Esophagus squamous epithelium (tissue), 5 donors: ENCODE measurements at regions not wholly inside any gene's neighbourhood (a gene's known extent, or its start where the extent isn't known, plus 50 kb on each side); places are given as distances from the start of the nearest gene placed in this dataset.

Experiments
- DNase-seq: peaks from one replicate; lab custom pipeline; 2025; lab: John Stamatoyannopoulos, UW
- H3K27ac ChIP-seq, 4 donors: fragments of 200-600 bp; sonication (generic); one replicate each; pipeline ENCODE4 v1.5.1; 2016 to 2019; ENCODE audit warnings: mild to moderate bottlenecking in 1 of 4
- H3K27me3 ChIP-seq, 4 donors: fragments of 200-600 bp; sonication (generic); 1 replicate in 3 of 4; 2 replicates in 1 of 4; pipeline versions ENCODE4 v1.5.1 to v1.6.0; 2017 to 2021; ENCODE audit warnings: antibody characterized with exemption in 1 of 4
- H3K36me3 ChIP-seq, 3 donors: fragments of 200-600 bp; sonication (generic); one replicate each; pipeline ENCODE4 v1.5.1; 2016 to 2019
- H3K4me1 ChIP-seq, 3 donors: fragments of 200-600 bp; sonication (generic); one replicate each; pipeline ENCODE4 v1.5.1; 2017 to 2019
- H3K4me3 ChIP-seq, 4 donors: fragments of 200-600 bp; sonication (generic); 1 replicate in 3 of 4; 2 replicates in 1 of 4; pipeline ENCODE4 v1.5.1; 2016 to 2019; ENCODE audit warnings: mild to moderate bottlenecking in 2 of 4, moderate library complexity in 1 of 4
- H3K9me3 ChIP-seq, 3 donors: fragments of 200-600 bp; sonication (generic); one replicate each; pipeline ENCODE4 v1.5.1; 2016 to 2019
- POLR2A ChIP-seq, 4 donors: fragments of 450-650 bp; IDR thresholded peaks; one replicate each; pipeline ENCODE4 v1.6.1; 2017; ENCODE audit warnings: antibody characterized with exemption in 4 of 4, mild to moderate bottlenecking in 4 of 4, moderate library complexity in 3 of 4
- WGBS, 2 donors: methylation state at CpG; one replicate each; pipeline ENCODE4 v1.1.5; 2018; 5-methylcytosine and 5-hydroxymethylcytosine counted together
- intact Hi-C: fragments of 100-400 bp; cut with DNase I; formaldehyde crosslinking; loops from one replicate; pipeline ENCODE4 v1.15.0; 2022
- TF ChIP-seq, protein P1 (sequence below), 6 experiments: fragments of 450-650 bp in 4 of 6; fragments of 200-600 bp in 2 of 6; sonication (generic) in 2 of 6; IDR thresholded peaks; one replicate each; pipeline ENCODE4 v1.5.1; 2016 to 2019; ENCODE audit warnings: antibody characterized with exemption in 6 of 6, mild to moderate bottlenecking in 4 of 6, moderate library complexity in 4 of 6
- donor health status: DM: yes; HTN: yes; CAD: no.

DNA sequence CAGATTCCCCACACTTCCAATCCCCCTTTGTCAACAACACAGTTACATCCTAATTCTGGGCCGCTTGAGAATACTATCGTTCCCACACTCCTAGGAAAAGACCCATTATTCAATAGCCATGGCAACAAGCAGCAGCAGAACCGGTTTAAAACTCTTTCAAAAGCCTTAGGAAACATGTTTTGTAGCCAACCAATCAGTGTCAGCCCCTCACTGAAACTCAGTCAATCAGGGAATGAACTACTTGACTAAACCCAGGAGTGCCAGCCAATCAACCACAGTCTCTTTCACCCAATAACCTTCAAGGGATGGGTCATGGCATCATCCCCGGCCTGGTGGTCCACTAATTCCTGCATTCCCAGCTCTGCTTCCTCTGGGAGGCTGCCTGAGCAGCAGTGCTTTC is 204.8 kb upstream of the HS6ST1 start:
- DNase-seq: no peak
- Histone ChIP-seq H3K27ac (no peak overlapping the region), H3K4me3 (no peak overlapping the region), H3K9me3 (peaks cover 0 to 8% (median 0%) of the 10 kb centered on the region in 3 donors), H3K4me1 (peaks cover 0 to 23% (median 5%) of the 10 kb centered on the region in 3 donors), H3K27me3 (peaks cover 0 to 63% (median 0%) of the 10 kb centered on the region in 4 donors), H3K36me3 (no peaks in the 10 kb centered on the region)
- intact Hi-C loops: no loop called here
- 37 to 54% methylated on average over 3 to 4 of the region's 4 CpGs for WGBS, 2 donors
- TF ChIP-seq, protein P1, sequence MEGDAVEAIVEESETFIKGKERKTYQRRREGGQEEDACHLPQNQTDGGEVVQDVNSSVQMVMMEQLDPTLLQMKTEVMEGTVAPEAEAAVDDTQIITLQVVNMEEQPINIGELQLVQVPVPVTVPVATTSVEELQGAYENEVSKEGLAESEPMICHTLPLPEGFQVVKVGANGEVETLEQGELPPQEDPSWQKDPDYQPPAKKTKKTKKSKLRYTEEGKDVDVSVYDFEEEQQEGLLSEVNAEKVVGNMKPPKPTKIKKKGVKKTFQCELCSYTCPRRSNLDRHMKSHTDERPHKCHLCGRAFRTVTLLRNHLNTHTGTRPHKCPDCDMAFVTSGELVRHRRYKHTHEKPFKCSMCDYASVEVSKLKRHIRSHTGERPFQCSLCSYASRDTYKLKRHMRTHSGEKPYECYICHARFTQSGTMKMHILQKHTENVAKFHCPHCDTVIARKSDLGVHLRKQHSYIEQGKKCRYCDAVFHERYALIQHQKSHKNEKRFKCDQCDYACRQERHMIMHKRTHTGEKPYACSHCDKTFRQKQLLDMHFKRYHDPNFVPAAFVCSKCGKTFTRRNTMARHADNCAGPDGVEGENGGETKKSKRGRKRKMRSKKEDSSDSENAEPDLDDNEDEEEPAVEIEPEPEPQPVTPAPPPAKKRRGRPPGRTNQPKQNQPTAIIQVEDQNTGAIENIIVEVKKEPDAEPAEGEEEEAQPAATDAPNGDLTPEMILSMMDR (IDR thresholded peaks at IDR 0.05): no peak
- TF ChIP-seq POLR2A (IDR thresholded peaks at IDR 0.05): no peak

DNA sequence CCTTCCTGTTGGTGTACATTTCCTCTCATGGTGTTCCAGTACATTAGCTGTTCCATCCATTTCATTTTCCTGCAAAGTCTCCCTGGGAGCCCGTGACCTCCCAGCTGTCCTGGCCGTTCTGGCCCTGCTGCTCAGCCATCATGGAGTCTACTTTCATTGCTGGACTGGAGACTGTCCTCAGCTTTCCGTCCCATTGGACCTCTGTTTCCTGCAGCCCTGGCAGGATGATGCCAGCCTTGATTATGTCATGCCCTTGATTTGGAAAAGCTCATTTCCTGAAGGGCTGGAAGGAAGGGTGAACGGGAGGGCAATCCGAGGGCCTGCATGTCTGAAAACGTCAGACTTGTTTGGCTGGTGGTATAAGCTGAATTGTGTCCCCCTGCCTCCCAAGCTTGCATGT is 205.5 kb upstream of the HS6ST1 start:
- WGBS, 2 donors: 55 to 71% methylated on average over 6 of the region's 6 CpGs
- no peak for TF ChIP-seq POLR2A (IDR thresholded peaks at IDR 0.05)
- TF ChIP-seq, protein P1 (IDR thresholded peaks at IDR 0.05): no peak

DNA sequence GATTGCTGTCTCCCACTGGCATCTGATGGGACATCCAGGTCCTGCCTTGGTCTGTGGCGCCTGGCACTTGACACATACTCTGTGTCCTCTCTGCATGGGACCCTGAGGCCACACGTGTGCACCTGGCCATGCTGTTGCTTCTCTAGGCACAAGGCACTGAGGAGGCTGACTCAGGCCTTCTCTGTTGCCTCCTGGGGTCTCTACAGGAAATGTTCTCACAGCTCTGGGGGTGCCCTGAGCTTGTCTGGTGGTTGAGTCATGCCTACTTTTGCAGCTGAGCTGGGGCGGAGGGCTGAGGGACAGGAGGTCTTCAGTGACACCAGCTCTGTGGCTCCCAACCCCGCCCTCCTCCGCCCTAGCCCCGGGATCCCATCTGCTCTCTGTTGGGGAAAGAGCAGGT is 207.0 kb upstream of the HS6ST1 start:
- no peaks in the 10 kb centered on the region for H3K36me3 ChIP-seq
- 80% methylated on average over 3 of the region's 6 CpGs; no CpG with 5 or more reads in 1 of the 2 donors for WGBS, 2 donors
- H3K9me3 ChIP-seq: peaks cover 0 to 8% (median 0%) of the 10 kb centered on the region in 3 donors
- no peak overlapping the region for H3K4me3 ChIP-seq
- intact Hi-C loops: no loop called here
- TF ChIP-seq, protein P1 (IDR thresholded peaks at IDR 0.05): no peak
- no peak for TF ChIP-seq POLR2A (IDR thresholded peaks at IDR 0.05)
- no peak for DNase-seq
- H3K4me1 ChIP-seq: peaks cover 0 to 23% (median 5%) of the 10 kb centered on the region in 3 donors
- H3K27me3 ChIP-seq: peaks cover 0 to 56% (median 0%) of the 10 kb centered on the region in 4 donors
- no peak overlapping the region for H3K27ac ChIP-seq

More for the DNA sequence above, 205.5 kb upstream of the HS6ST1 start:
- peaks cover 0 to 67% (median 0%) of the 10 kb centered on the region in 4 donors for H3K27me3 ChIP-seq
- no peak for DNase-seq
- H3K4me1 ChIP-seq: peaks cover 0 to 23% (median 5%) of the 10 kb centered on the region in 3 donors
- no peaks in the 10 kb centered on the region for H3K36me3 ChIP-seq
- H3K27ac ChIP-seq: no peak overlapping the region
- intact Hi-C loops: no loop called here
- H3K9me3 ChIP-seq: peaks cover 0 to 8% (median 0%) of the 10 kb centered on the region in 3 donors
- no peak overlapping the region for H3K4me3 ChIP-seq

DNA sequence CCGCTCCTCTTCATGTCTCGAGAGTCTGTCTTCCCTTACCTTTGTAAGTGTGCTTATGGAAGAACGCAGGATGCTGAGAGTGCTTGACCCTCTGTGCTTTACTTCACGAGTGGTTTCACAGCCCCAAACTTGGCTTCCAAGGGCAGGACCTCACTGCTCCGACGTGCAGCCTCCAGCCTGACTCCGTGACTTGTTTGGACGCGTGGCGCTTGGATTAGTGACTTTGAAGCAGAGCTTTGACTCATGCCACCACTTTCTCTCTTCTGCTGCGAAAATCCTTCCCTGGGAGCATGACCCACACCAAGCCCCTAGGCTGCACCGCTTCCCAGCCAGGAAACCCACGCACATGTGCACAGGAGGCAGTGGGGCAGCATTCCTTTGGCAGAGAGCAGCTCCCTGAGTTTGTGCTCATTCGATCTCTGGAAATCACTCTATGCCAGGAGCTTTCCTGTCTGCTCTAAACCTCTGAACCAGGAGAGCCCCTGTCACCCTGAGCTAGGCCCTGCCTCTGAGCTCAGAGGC is 207.8 kb upstream of the HS6ST1 start:
- Histone ChIP-seq H3K27ac (no peak overlapping the region), H3K4me3 (no peak overlapping the region), H3K4me1 (peaks cover 0 to 23% (median 5%) of the 10 kb centered on the region in 3 donors), H3K27me3 (peaks cover 0 to 48% (median 0%) of the 10 kb centered on the region in 4 donors), H3K36me3 (no peaks in the 10 kb centered on the region), H3K9me3 (peaks cover 0 to 8% (median 0%) of the 10 kb centered on the region in 3 donors)
- TF ChIP-seq POLR2A (IDR thresholded peaks at IDR 0.05): no peak
- TF ChIP-seq, protein P1 (IDR thresholded peaks at IDR 0.05): no peak
- WGBS, 2 donors: 41 to 51% methylated on average over 6 to 14 of the region's 14 CpGs
- intact Hi-C loops: no loop called here
- no peak for DNase-seq

DNA sequence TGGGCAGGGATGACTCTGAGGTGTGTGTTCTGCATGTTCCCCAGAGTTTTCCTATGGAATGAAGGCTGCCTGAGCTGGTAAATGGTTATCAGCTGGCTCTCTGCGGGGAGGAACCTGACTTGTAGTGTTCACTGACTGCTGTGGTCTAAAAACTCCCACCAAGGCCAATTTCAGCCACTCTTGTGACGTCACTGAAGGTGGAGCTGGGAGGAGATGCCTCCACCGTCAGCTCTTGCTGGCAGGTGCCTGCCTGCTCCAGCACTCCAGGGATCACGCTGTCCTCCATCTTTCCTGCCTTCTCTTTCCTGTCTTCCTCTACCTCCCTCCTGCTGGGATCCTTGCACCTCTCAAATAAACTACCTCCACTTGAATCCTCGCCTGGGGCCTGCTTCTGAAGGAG is 209.5 kb upstream of the HS6ST1 start:
- TF ChIP-seq POLR2A (IDR thresholded peaks at IDR 0.05): no peak
- TF ChIP-seq, protein P1 (IDR thresholded peaks at IDR 0.05): no peak
- H3K36me3 ChIP-seq: no peaks in the 10 kb centered on the region
- peaks cover 0 to 8% (median 0%) of the 10 kb centered on the region in 3 donors for H3K9me3 ChIP-seq
- H3K27ac ChIP-seq: no peak overlapping the region
- peaks cover 0 to 17% (median 5%) of the 10 kb centered on the region in 3 donors for H3K4me1 ChIP-seq
- 81 to 89% methylated on average over 4 to 5 of the region's 5 CpGs for WGBS, 2 donors
- H3K27me3 ChIP-seq: peaks cover 0 to 42% (median 0%) of the 10 kb centered on the region in 4 donors
- no peak for DNase-seq
- no peak overlapping the region for H3K4me3 ChIP-seq
- intact Hi-C loops: no loop called here
